Spleen (tissue), 11 donors: ENCODE measurements at regions not wholly inside any gene's neighbourhood (a gene's known extent, or its start where the extent isn't known, plus 50 kb on each side); places are given as distances from the start of the nearest gene placed in this dataset.

Experiments
- DNase-seq: peaks from one replicate; pipeline ENCODE4 v3.0.0-alpha.2; 2020
- H3K27ac ChIP-seq, 8 donors: fragments of 200-600 bp; sonication (generic) in 7 of 8; 1 replicate in 4 of 8; 2 replicates in 4 of 8; pipeline versions ENCODE4 v1.5.0 to v1.8.0; 2016 to 2021; ENCODE audit warnings: inconsistent platforms in 4 of 8, mild to moderate bottlenecking in 4 of 8, moderate library complexity in 1 of 8
- H3K27me3 ChIP-seq, 7 donors: fragments of 200-600 bp; sonication (generic) in 6 of 7; replicated peaks in 1 of 7; 1 replicate in 4 of 7; 2 replicates in 3 of 7; pipeline versions ENCODE4 v1.5.0 to v1.8.0; 2016 to 2021; ENCODE audit warnings: inconsistent platforms in 3 of 7, mild to moderate bottlenecking in 1 of 7
- H3K36me3 ChIP-seq, 6 donors: fragments of 200-600 bp; sonication (generic) in 5 of 6; 1 replicate in 4 of 6; 2 replicates in 2 of 6; pipeline versions ENCODE4 v1.5.0 to v1.8.0; 2016 to 2021; ENCODE audit warnings: inconsistent platforms in 2 of 6
- H3K4me1 ChIP-seq, 6 donors: fragments of 200-600 bp; sonication (generic) in 5 of 6; 1 replicate in 3 of 6; 2 replicates in 3 of 6; pipeline versions ENCODE4 v1.5.0 to v1.8.0; 2016 to 2021; ENCODE audit warnings: inconsistent platforms in 3 of 6
- H3K4me3 ChIP-seq, 8 donors: fragments of 200-600 bp; sonication (generic) in 7 of 8; 1 replicate in 4 of 8; 2 replicates in 4 of 8; pipeline versions ENCODE4 v1.5.0 to v1.8.0; 2016 to 2021; ENCODE audit warnings: inconsistent platforms in 4 of 8, mild to moderate bottlenecking in 4 of 8, moderate library complexity in 2 of 8
- H3K9me3 ChIP-seq, 8 donors: fragments of 200-600 bp; sonication (generic) in 7 of 8; 1 replicate in 4 of 8; 2 replicates in 4 of 8; pipeline versions ENCODE4 v1.5.0 to v1.8.0; 2016 to 2021; ENCODE audit warnings: inconsistent platforms in 4 of 8
- CTCF ChIP-seq, 11 experiments: fragments of 200-600 bp in 7 of 11; fragments of 450-650 bp in 4 of 11; sonication (generic) in 4 of 11; IDR thresholded peaks in 8 of 11; conservative IDR thresholded peaks in 3 of 11; 1 replicate in 7 of 11; 2 replicates in 4 of 11; pipeline versions ENCODE4 v1.4.0 to v1.8.0; 2016 to 2021; ENCODE audit warnings: antibody characterized with exemption in 11 of 11, inconsistent platforms in 4 of 11, mild to moderate bottlenecking in 1 of 11
- POLR2A ChIP-seq, 3 donors: fragments of 450-650 bp; IDR thresholded peaks; one replicate each; pipeline ENCODE4 v1.5.1; 2017; ENCODE audit warnings: antibody characterized with exemption in 3 of 3, mild to moderate bottlenecking in 1 of 3
- POLR2AphosphoS5 ChIP-seq, 3 donors: sonication (generic); formaldehyde crosslinking; IDR thresholded peaks; one replicate each; pipeline ENCODE4 v1.5.1; 2017; ENCODE audit warnings: antibody characterized with exemption in 3 of 3
- WGBS, 5 donors: extraction: QIAGEN DNeasy Blood & Tissue Kit in 3 of 5; methylation state at CpG; one replicate each; pipeline versions ENCODE4 v1.1.5 to v1.1.7; 2013 to 2018; 5-methylcytosine and 5-hydroxymethylcytosine counted together
- intact Hi-C: fragments of 100-400 bp; cut with DNase I; formaldehyde crosslinking; loops from one replicate; pipeline ENCODE4 v1.15.0; 2023; ENCODE audit warnings: low total_unique reads
- donor health status: healthy with polysubstance abuse.
- donor health status: DM: no; HTN: no; CAD: no; lungs with moderate emphysema.
- donor health status: DM: no; HTN: no; CAD: no.
- donor health status: Bipolar disorder and iron deficiency.
- donor health status: healthy.
- donor health status: DM: no; HTN: no; CAD: no.
- donor health status: DM: yes; HTN: yes; CAD: no.

GRCh38 chr17:6923385-6923784, 72.5 kb upstream of the ALOX12 start:
- H3K9me3 ChIP-seq, result no peaks in the 10 kb centered on the region
- H3K4me3 ChIP-seq, result no peak overlapping the region
- no peak overlapping the region for H3K27ac ChIP-seq
- intact Hi-C loops, result no loop called here
- H3K36me3 ChIP-seq, result no peaks in the 10 kb centered on the region
- TF ChIP-seq POLR2AphosphoS5 (IDR thresholded peaks at IDR 0.05) (no peak), CTCF (IDR thresholded peaks at IDR 0.05 in 8 of 11, conservative IDR thresholded peaks at IDR 0.05 in 3 of 11) (no peak), POLR2A (IDR thresholded peaks at IDR 0.05) (no peak)
- H3K4me1 ChIP-seq, result peaks cover 0 to 6% (median 0%) of the 10 kb centered on the region in 6 donors
- WGBS, 5 donors, result 77 to 88% (median 83%) methylated on average over 8 of the region's 8 CpGs
- H3K27me3 ChIP-seq, result no peaks in the 10 kb centered on the region
- no peak for DNase-seq

- Histone ChIP-seq H3K36me3 (no peaks in the 10 kb centered on the region), H3K4me1 (peaks cover 0 to 6% (median 0%) of the 10 kb centered on the region in 6 donors), H3K9me3 (no peaks in the 10 kb centered on the region), H3K27ac (no peak overlapping the region), H3K4me3 (no peak overlapping the region), H3K27me3 (no peaks in the 10 kb centered on the region)
- intact Hi-C loops, result no loop called here
- no peak for DNase-seq
- TF ChIP-seq POLR2A (IDR thresholded peaks at IDR 0.05) (no peak), POLR2AphosphoS5 (IDR thresholded peaks at IDR 0.05) (no peak), CTCF (IDR thresholded peaks at IDR 0.05 in 8 of 11, conservative IDR thresholded peaks at IDR 0.05 in 3 of 11) (no peak)
Observed at GRCh38 chr17:6924208-6924607, 71.6 kb upstream of the ALOX12 start.

DNA sequence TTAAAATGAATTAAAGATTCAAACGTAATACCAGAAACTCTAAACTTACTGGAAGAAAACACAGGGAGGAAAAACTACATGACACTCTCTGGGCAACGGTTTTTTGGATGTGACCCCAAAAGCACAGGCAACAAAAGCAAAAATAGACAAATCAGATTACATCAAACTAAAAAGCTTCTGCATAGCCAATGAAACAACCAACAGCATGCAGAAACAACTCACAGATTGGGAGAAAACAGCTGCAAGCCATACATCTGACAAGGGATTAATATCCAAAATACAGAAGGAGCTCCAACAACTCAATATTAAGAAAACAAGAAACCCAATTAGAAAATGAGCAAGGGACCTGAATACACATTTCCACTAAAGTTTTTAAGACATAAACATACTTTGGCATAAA, 69.2 kb upstream of the ALOX12 start:
- intact Hi-C loops, result no loop called here
- no peak for DNase-seq

More for the DNA sequence above, 69.2 kb upstream of the ALOX12 start:
- TF ChIP-seq POLR2AphosphoS5 (IDR thresholded peaks at IDR 0.05), result no peak
- TF ChIP-seq CTCF (IDR thresholded peaks at IDR 0.05 in 8 of 11, conservative IDR thresholded peaks at IDR 0.05 in 3 of 11), result no peak
- no peak for TF ChIP-seq POLR2A (IDR thresholded peaks at IDR 0.05)
- H3K27ac ChIP-seq, result no peak overlapping the region
- no peaks in the 10 kb centered on the region for H3K9me3 ChIP-seq
- H3K4me3 ChIP-seq, result no peak overlapping the region
- 64 to 86% (median 73%) methylated on average over 2 of the region's 2 CpGs for WGBS, 5 donors
- H3K4me1 ChIP-seq, result peaks cover 0 to 6% (median 0%) of the 10 kb centered on the region in 6 donors
- no peaks in the 10 kb centered on the region for H3K27me3 ChIP-seq
- no peaks in the 10 kb centered on the region for H3K36me3 ChIP-seq
